ENCODE measurements at regions not wholly inside any gene's neighbourhood (a gene's known extent, or its start where the extent isn't known, plus 50 kb on each side); places are given as distances from the start of the nearest gene placed in this dataset.

GRCh38 chr5:9786380-9787360, 156.5 kb upstream of the TAS2R1 start:
- TF ChIP-seq CTCF (IDR thresholded peaks at IDR 0.05; ENCODE audit: low read depth, low read length) = no peak
- DNase-seq (ENCODE audit: extremely low read depth, low read depth) = no peak

GRCh38 chr5:9785751-9786150, 155.6 kb upstream of the TAS2R1 start:
- TF ChIP-seq CTCF (IDR thresholded peaks at IDR 0.05; ENCODE audit: low read depth, low read length) = no peak
- DNase-seq (ENCODE audit: extremely low read depth, low read depth) = no peak

GRCh38 chr5:9784231-9784630, 154.1 kb upstream of the TAS2R1 start:
- DNase-seq (ENCODE audit: extremely low read depth, low read depth) = no peak

GRCh38 chr5:9782826-9783560, 152.8 kb upstream of the TAS2R1 start:
- peak; percentile 75 for DNase-seq (ENCODE audit: extremely low read depth, low read depth)
- TF ChIP-seq CTCF (IDR thresholded peaks at IDR 0.05; ENCODE audit: low read depth, low read length) = no peak

More at GRCh38 chr5:9784231-9784630, 154.1 kb upstream of the TAS2R1 start:
- no peak for TF ChIP-seq CTCF (IDR thresholded peaks at IDR 0.05; ENCODE audit: low read depth, low read length)

GRCh38 chr5:9781890-9782289, 151.7 kb upstream of the TAS2R1 start:
- no peak for DNase-seq (ENCODE audit: extremely low read depth, low read depth)
- no peak for TF ChIP-seq CTCF (IDR thresholded peaks at IDR 0.05; ENCODE audit: low read depth, low read length)

GRCh38 chr5:9781275-9781674, 151.1 kb upstream of the TAS2R1 start:
- TF ChIP-seq CTCF (IDR thresholded peaks at IDR 0.05; ENCODE audit: low read depth, low read length) = no peak

GRCh38 chr5:9780501-9780900, 150.3 kb upstream of the TAS2R1 start:
- no peak for DNase-seq (ENCODE audit: extremely low read depth, low read depth)
- no peak for TF ChIP-seq CTCF (IDR thresholded peaks at IDR 0.05; ENCODE audit: low read depth, low read length)

More at GRCh38 chr5:9781275-9781674, 151.1 kb upstream of the TAS2R1 start:
- DNase-seq (ENCODE audit: extremely low read depth, low read depth) = no peak
